Ishikawa (cell line): ENCODE measurements at regions not wholly inside any gene's neighbourhood (a gene's known extent, or its start where the extent isn't known, plus 50 kb on each side); places are given as distances from the start of the nearest gene placed in this dataset.

Experiments used
- CEBPB ChIP-seq: IDR thresholded peaks from 2 replicates; pipeline ENCODE4 v1.6.1; 2012
- CREB1 ChIP-seq: IDR thresholded peaks from 2 replicates; pipeline ENCODE4 v1.6.1; 2012; ENCODE audit warnings: low read depth
- EP300 ChIP-seq: IDR thresholded peaks from 2 replicates; pipeline ENCODE4 v1.6.1; 2012; ENCODE audit warnings: borderline replicate concordance
- RAD21 ChIP-seq: IDR thresholded peaks from 2 replicates; pipeline ENCODE4 v1.6.1; 2012; ENCODE audit warnings: low read depth
- REST ChIP-seq: IDR thresholded peaks from 2 replicates; pipeline ENCODE4 v1.6.1; 2012; ENCODE audit warnings: low read depth, mild to moderate bottlenecking
- TAF1 ChIP-seq: IDR thresholded peaks from 2 replicates; pipeline ENCODE4 v1.6.1; 2012; ENCODE audit warnings: low read depth, mild to moderate bottlenecking
- TF ChIP-seq, protein P1 (sequence below): IDR thresholded peaks from 2 replicates; pipeline ENCODE4 v1.6.1; 2012

GRCh38 chrX:16392597-16392996 is 225.3 kb downstream of the MAGEB17 start:
- TF ChIP-seq CREB1 (no peak), CEBPB (no peak), TAF1 (no peak), EP300 (no peak), REST (no peak), RAD21 (no peak)
- TF ChIP-seq, protein P1, sequence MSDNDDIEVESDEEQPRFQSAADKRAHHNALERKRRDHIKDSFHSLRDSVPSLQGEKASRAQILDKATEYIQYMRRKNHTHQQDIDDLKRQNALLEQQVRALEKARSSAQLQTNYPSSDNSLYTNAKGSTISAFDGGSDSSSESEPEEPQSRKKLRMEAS: no peak
